ENCODE measurements at regions not wholly inside any gene's neighbourhood (a gene's known extent, or its start where the extent isn't known, plus 50 kb on each side); places are given as distances from the start of the nearest gene placed in this dataset.
"Not testable (repeated sequence)": the region's sequence is repeated elsewhere in the genome, so short reads cannot be mapped to it uniquely, and the experiment has no call there.

GRCh38 chr3:33982949-33983348 is 184.5 kb downstream of the PDCD6IP start:
- H3K4me3 ChIP-seq (ENCODE audit: low read depth in 1 of 2, low read length in 2 of 2); H3K36me3 ChIP-seq (ENCODE audit: control insufficient read depth in 1 of 2, insufficient read depth in 2 of 2, low read length in 2 of 2); H3K9ac ChIP-seq (ENCODE audit: low read depth in 1 of 2, low read length in 2 of 2); H3K27ac ChIP-seq (ENCODE audit: low read depth, low read length); H3K4me1 ChIP-seq (ENCODE audit: control insufficient read depth in 1 of 2, insufficient read depth in 2 of 2, low read length in 2 of 2); H3K9me3 ChIP-seq (ENCODE audit: control insufficient read depth in 1 of 2, low read length in 2 of 2); H3K27me3 ChIP-seq (ENCODE audit: control insufficient read depth in 1 of 2, insufficient read depth in 2 of 2, low read length in 2 of 2): not testable (repeated sequence)

GRCh38 chr3:33989229-33989628 is 190.8 kb downstream of the PDCD6IP start:
- no peak overlapping the region for H3K4me3 ChIP-seq (ENCODE audit: low read depth in 1 of 2, low read length in 2 of 2)
- no peaks in the 10 kb centered on the region for H3K27me3 ChIP-seq (ENCODE audit: control insufficient read depth in 1 of 2, insufficient read depth in 2 of 2, low read length in 2 of 2)
- no peak overlapping the region for H3K9ac ChIP-seq (ENCODE audit: low read depth in 1 of 2, low read length in 2 of 2)
- no peaks in the 10 kb centered on the region for H3K4me1 ChIP-seq (ENCODE audit: control insufficient read depth in 1 of 2, insufficient read depth in 2 of 2, low read length in 2 of 2)
- H3K36me3 ChIP-seq (ENCODE audit: control insufficient read depth in 1 of 2, insufficient read depth in 2 of 2, low read length in 2 of 2) = no peaks in the 10 kb centered on the region
- no peak overlapping the region for H3K27ac ChIP-seq (ENCODE audit: low read depth, low read length)
- no peaks in the 10 kb centered on the region for H3K9me3 ChIP-seq (ENCODE audit: control insufficient read depth in 1 of 2, low read length in 2 of 2)

- Histone ChIP-seq H3K4me3 (ENCODE audit: low read depth in 1 of 2, low read length in 2 of 2) (no peak overlapping the region), H3K9ac (ENCODE audit: low read depth in 1 of 2, low read length in 2 of 2) (no peak overlapping the region), H3K27me3 (ENCODE audit: control insufficient read depth in 1 of 2, insufficient read depth in 2 of 2, low read length in 2 of 2) (no peaks in the 10 kb centered on the region), H3K27ac (ENCODE audit: low read depth, low read length) (no peak overlapping the region), H3K9me3 (ENCODE audit: control insufficient read depth in 1 of 2, low read length in 2 of 2) (peaks cover 3 to 5% of the 10 kb centered on the region in 2 donors), H3K4me1 (ENCODE audit: control insufficient read depth in 1 of 2, insufficient read depth in 2 of 2, low read length in 2 of 2) (no peaks in the 10 kb centered on the region), H3K36me3 (ENCODE audit: control insufficient read depth in 1 of 2, insufficient read depth in 2 of 2, low read length in 2 of 2) (no peaks in the 10 kb centered on the region)
Observed at GRCh38 chr3:33991673-33992072, 193.2 kb downstream of the PDCD6IP start.

DNA sequence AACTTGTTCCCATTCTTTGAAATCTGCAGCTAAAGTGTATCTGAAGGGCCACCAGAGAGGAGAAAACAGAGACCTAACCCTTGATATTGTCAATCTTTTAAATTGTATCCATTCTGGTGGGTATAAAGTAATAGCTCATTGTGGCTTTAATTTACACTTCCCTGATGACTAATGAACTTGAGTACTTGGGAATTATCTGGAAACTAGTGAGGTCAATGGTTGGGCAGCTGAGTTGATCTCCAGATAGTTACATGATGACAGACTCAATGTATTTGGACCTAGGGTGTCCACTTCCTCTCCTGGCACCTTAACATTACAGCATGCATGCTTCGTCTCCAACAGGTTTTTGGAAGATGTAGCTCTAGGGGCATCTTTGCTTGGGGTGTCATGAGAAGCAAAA is 195.2 kb downstream of the PDCD6IP start:
- no peak overlapping the region for H3K9ac ChIP-seq (ENCODE audit: low read depth in 1 of 2, low read length in 2 of 2)
- no peak overlapping the region for H3K27ac ChIP-seq (ENCODE audit: low read depth, low read length)
- no peaks in the 10 kb centered on the region for H3K27me3 ChIP-seq (ENCODE audit: control insufficient read depth in 1 of 2, insufficient read depth in 2 of 2, low read length in 2 of 2)
- H3K4me1 ChIP-seq (ENCODE audit: control insufficient read depth in 1 of 2, insufficient read depth in 2 of 2, low read length in 2 of 2) = no peaks in the 10 kb centered on the region
- H3K9me3 ChIP-seq (ENCODE audit: control insufficient read depth in 1 of 2, low read length in 2 of 2) = peaks cover 3 to 5% of the 10 kb centered on the region in 2 donors
- H3K4me3 ChIP-seq (ENCODE audit: low read depth in 1 of 2, low read length in 2 of 2) = no peak overlapping the region
- no peaks in the 10 kb centered on the region for H3K36me3 ChIP-seq (ENCODE audit: control insufficient read depth in 1 of 2, insufficient read depth in 2 of 2, low read length in 2 of 2)

- Histone ChIP-seq H3K9me3 (ENCODE audit: control insufficient read depth in 1 of 2, low read length in 2 of 2) (peaks cover 3 to 5% of the 10 kb centered on the region in 2 donors), H3K27ac (ENCODE audit: low read depth, low read length) (no peak overlapping the region), H3K4me1 (ENCODE audit: control insufficient read depth in 1 of 2, insufficient read depth in 2 of 2, low read length in 2 of 2) (no peaks in the 10 kb centered on the region), H3K9ac (ENCODE audit: low read depth in 1 of 2, low read length in 2 of 2) (no peak overlapping the region), H3K36me3 (ENCODE audit: control insufficient read depth in 1 of 2, insufficient read depth in 2 of 2, low read length in 2 of 2) (no peaks in the 10 kb centered on the region), H3K27me3 (ENCODE audit: control insufficient read depth in 1 of 2, insufficient read depth in 2 of 2, low read length in 2 of 2) (no peaks in the 10 kb centered on the region), H3K4me3 (ENCODE audit: low read depth in 1 of 2, low read length in 2 of 2) (no peak overlapping the region)
Observed at GRCh38 chr3:33994568-33994967, 196.1 kb downstream of the PDCD6IP start.

DNA sequence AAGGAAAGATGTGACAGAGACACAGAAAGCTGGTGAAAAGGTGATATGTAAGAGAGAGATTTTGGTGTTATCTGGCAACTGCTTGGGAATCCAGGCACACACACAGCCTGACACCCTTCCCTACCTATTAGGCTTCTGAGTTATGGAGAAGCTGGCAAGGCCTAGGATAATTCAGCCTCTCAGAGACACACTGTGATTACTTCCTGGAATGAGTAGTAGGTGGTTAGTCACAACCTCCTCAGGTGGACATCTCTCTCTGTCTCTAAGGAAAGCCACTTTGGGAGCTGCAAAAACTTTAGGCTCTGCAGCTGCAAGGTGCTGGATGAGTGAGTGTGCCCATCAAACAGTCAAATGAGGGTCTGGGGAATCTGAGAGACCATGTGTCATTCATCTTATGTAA is 201.9 kb downstream of the PDCD6IP start:
- Histone ChIP-seq H3K4me3 (ENCODE audit: low read depth in 1 of 2, low read length in 2 of 2) (no peak overlapping the region), H3K36me3 (ENCODE audit: control insufficient read depth in 1 of 2, insufficient read depth in 2 of 2, low read length in 2 of 2) (no peaks in the 10 kb centered on the region), H3K4me1 (ENCODE audit: control insufficient read depth in 1 of 2, insufficient read depth in 2 of 2, low read length in 2 of 2) (no peaks in the 10 kb centered on the region), H3K9me3 (ENCODE audit: control insufficient read depth in 1 of 2, low read length in 2 of 2) (peaks cover 3 to 5% of the 10 kb centered on the region in 2 donors), H3K27ac (ENCODE audit: low read depth, low read length) (no peak overlapping the region), H3K9ac (ENCODE audit: low read depth in 1 of 2, low read length in 2 of 2) (no peak overlapping the region), H3K27me3 (ENCODE audit: control insufficient read depth in 1 of 2, insufficient read depth in 2 of 2, low read length in 2 of 2) (no peaks in the 10 kb centered on the region)

DNA sequence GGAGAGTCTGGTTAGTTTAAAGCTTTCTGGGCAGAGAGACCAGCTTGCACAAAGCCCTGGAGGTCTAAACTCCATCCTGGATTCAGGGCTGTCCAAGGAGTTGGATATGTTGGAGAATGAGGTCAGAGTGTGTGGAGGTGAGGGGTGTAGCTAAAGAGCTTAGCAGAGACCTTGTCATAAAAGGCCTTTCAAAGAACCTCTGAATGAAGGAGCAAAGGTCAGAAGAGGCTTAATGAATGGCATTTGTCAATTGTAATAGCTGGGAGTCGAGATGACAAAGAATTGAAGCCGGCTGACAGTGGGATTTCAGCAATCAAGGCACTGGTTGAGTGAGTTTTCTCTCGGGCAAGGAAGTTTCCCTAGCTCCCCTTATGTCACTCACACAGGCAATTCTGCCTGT is 202.6 kb downstream of the PDCD6IP start:
- no peak overlapping the region for H3K4me3 ChIP-seq (ENCODE audit: low read depth in 1 of 2, low read length in 2 of 2)
- no peaks in the 10 kb centered on the region for H3K36me3 ChIP-seq (ENCODE audit: control insufficient read depth in 1 of 2, insufficient read depth in 2 of 2, low read length in 2 of 2)
- no peaks in the 10 kb centered on the region for H3K27me3 ChIP-seq (ENCODE audit: control insufficient read depth in 1 of 2, insufficient read depth in 2 of 2, low read length in 2 of 2)
- no peaks in the 10 kb centered on the region for H3K9me3 ChIP-seq (ENCODE audit: control insufficient read depth in 1 of 2, low read length in 2 of 2)
- no peak overlapping the region for H3K27ac ChIP-seq (ENCODE audit: low read depth, low read length)
- H3K9ac ChIP-seq (ENCODE audit: low read depth in 1 of 2, low read length in 2 of 2) = no peak overlapping the region
- H3K4me1 ChIP-seq (ENCODE audit: control insufficient read depth in 1 of 2, insufficient read depth in 2 of 2, low read length in 2 of 2) = no peaks in the 10 kb centered on the region

- H3K27me3 ChIP-seq (ENCODE audit: control insufficient read depth in 1 of 2, insufficient read depth in 2 of 2, low read length in 2 of 2) = no peaks in the 10 kb centered on the region
- no peaks in the 10 kb centered on the region for H3K9me3 ChIP-seq (ENCODE audit: control insufficient read depth in 1 of 2, low read length in 2 of 2)
- H3K27ac ChIP-seq (ENCODE audit: low read depth, low read length) = no peak overlapping the region
- H3K36me3 ChIP-seq (ENCODE audit: control insufficient read depth in 1 of 2, insufficient read depth in 2 of 2, low read length in 2 of 2) = no peaks in the 10 kb centered on the region
- no peaks in the 10 kb centered on the region for H3K4me1 ChIP-seq (ENCODE audit: control insufficient read depth in 1 of 2, insufficient read depth in 2 of 2, low read length in 2 of 2)
- no peak overlapping the region for H3K4me3 ChIP-seq (ENCODE audit: low read depth in 1 of 2, low read length in 2 of 2)
- no peak overlapping the region for H3K9ac ChIP-seq (ENCODE audit: low read depth in 1 of 2, low read length in 2 of 2)
Observed at GRCh38 chr3:34001990-34002389, 203.6 kb downstream of the PDCD6IP start.

- no peaks in the 10 kb centered on the region for H3K27me3 ChIP-seq (ENCODE audit: control insufficient read depth in 1 of 2, insufficient read depth in 2 of 2, low read length in 2 of 2)
- no peak overlapping the region for H3K27ac ChIP-seq (ENCODE audit: low read depth, low read length)
- no peaks in the 10 kb centered on the region for H3K36me3 ChIP-seq (ENCODE audit: control insufficient read depth in 1 of 2, insufficient read depth in 2 of 2, low read length in 2 of 2)
- H3K4me1 ChIP-seq (ENCODE audit: control insufficient read depth in 1 of 2, insufficient read depth in 2 of 2, low read length in 2 of 2) = no peaks in the 10 kb centered on the region
- H3K4me3 ChIP-seq (ENCODE audit: low read depth in 1 of 2, low read length in 2 of 2) = no peak overlapping the region
- H3K9me3 ChIP-seq (ENCODE audit: control insufficient read depth in 1 of 2, low read length in 2 of 2) = no peaks in the 10 kb centered on the region
- H3K9ac ChIP-seq (ENCODE audit: low read depth in 1 of 2, low read length in 2 of 2) = no peak overlapping the region
Observed at GRCh38 chr3:34002569-34003100, 204.2 kb downstream of the PDCD6IP start.

DNA sequence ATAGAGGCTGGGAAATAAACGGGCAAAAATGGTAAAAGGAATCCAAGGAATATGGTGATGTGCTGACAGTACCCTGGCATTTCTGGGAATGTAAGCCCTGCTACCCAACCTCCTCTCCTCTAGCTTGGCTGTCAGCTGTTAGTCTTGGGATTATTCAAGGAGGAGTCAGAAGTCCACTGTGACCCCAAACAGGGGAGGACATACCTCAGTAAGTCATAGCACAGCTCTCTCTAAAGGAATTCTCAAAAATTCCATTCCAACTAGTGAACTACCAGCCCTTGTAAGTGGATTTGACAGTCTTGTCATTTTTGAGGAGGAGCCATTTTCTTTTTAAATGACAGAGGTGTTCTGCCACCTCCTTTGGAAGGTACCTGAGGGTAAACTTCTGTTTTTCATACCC is 207.5 kb downstream of the PDCD6IP start:
- Histone ChIP-seq H3K27ac (ENCODE audit: low read depth, low read length) (no peak overlapping the region), H3K9ac (ENCODE audit: low read depth in 1 of 2, low read length in 2 of 2) (no peak overlapping the region), H3K36me3 (ENCODE audit: control insufficient read depth in 1 of 2, insufficient read depth in 2 of 2, low read length in 2 of 2) (no peaks in the 10 kb centered on the region), H3K4me3 (ENCODE audit: low read depth in 1 of 2, low read length in 2 of 2) (no peak overlapping the region), H3K27me3 (ENCODE audit: control insufficient read depth in 1 of 2, insufficient read depth in 2 of 2, low read length in 2 of 2) (no peaks in the 10 kb centered on the region), H3K4me1 (ENCODE audit: control insufficient read depth in 1 of 2, insufficient read depth in 2 of 2, low read length in 2 of 2) (no peaks in the 10 kb centered on the region), H3K9me3 (ENCODE audit: control insufficient read depth in 1 of 2, low read length in 2 of 2) (no peaks in the 10 kb centered on the region)

DNA sequence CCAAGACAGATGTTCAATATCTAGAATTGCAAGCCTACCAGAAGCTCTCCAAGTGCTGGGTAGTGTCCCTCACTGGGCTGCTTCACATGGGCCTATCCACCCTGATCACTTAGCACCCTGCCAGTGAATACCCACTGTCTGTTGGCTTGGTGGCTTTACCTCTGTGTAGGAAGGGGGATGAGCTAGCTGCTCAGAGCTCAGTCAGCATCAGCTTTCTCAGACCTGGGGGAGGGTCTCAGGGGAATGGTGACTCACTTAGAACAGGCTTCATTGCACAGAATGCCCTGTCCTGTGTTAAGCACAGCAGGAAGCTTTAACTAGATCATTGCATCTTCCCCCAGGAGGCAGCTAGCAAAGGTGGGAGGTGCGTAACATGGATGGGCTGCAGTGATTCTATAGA is 209.8 kb downstream of the PDCD6IP start:
- H3K27me3 ChIP-seq (ENCODE audit: control insufficient read depth in 1 of 2, insufficient read depth in 2 of 2, low read length in 2 of 2) = no peaks in the 10 kb centered on the region
- H3K9ac ChIP-seq (ENCODE audit: low read depth in 1 of 2, low read length in 2 of 2) = no peak overlapping the region
- no peak overlapping the region for H3K4me3 ChIP-seq (ENCODE audit: low read depth in 1 of 2, low read length in 2 of 2)
- H3K36me3 ChIP-seq (ENCODE audit: control insufficient read depth in 1 of 2, insufficient read depth in 2 of 2, low read length in 2 of 2) = no peaks in the 10 kb centered on the region
- H3K4me1 ChIP-seq (ENCODE audit: control insufficient read depth in 1 of 2, insufficient read depth in 2 of 2, low read length in 2 of 2) = peaks cover 0 to 5% of the 10 kb centered on the region in 2 donors
- H3K9me3 ChIP-seq (ENCODE audit: control insufficient read depth in 1 of 2, low read length in 2 of 2) = no peaks in the 10 kb centered on the region
- H3K27ac ChIP-seq (ENCODE audit: low read depth, low read length) = no peak overlapping the region
